NCI-H1694 (cell line): ENCODE measurements at regions not wholly inside any gene's neighbourhood (a gene's known extent, or its start where the extent isn't known, plus 50 kb on each side); places are given as distances from the start of the nearest gene placed in this dataset.

Source experiments
- DNase-seq: peaks from one replicate; lab custom pipeline; 2025; lab: John Stamatoyannopoulos, UW

DNA sequence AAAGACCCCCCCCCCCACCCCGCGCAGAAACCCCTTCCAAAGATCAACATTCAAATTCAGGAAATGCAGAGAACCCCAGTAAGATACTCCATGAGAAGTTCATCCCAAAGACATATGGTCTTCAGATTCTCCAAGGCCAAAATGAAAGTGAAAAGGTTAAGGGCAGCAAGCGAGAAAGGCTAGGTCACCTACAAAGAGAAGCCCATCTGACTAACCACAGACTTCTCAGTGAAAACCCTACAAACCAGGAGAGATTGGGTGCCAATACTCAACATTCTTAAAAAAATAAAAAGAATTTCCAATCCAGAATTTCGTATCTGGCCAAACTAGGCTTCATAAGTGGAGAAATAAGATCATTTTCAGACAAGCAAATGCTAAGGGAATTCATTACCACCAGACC, 175.2 kb downstream of the RND3 start:
- no peak for DNase-seq

DNA sequence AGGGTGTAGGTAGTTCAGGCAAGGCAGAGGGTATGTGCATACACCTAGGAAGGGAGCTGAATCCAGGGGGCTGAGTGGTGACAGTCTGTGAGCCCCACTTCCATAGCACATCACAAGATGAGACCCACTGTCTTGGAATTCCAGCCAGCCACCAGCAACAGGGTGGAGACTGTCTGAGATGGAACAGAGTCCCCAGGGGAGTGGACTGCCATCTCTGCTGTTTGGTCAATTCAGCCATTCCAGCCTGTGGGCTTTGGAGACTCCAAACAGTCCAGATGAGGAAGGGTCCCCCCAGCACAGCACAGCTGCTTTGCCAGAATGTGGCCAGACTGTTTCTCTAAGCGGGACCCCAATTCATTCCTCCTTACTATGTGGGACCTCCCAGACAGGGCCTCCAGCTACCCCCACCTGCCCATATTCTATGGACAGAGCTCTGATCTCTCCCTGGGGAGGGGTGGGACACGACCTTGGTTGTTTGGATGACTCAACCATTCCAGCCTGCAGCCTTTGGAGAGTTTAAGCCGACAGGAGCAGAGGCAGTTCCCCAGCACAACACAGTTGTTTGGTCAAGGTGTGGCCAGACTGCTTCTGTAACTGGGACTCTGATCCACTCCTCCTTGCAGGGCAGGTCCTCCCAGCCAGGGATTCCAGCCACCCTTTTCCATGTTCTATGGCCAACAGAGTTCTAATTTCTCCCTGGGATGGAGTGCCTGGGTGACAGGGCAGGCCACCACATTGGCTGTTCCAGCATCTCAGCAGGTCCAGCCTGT, 178.0 kb downstream of the RND3 start:
- no peak for DNase-seq

DNA sequence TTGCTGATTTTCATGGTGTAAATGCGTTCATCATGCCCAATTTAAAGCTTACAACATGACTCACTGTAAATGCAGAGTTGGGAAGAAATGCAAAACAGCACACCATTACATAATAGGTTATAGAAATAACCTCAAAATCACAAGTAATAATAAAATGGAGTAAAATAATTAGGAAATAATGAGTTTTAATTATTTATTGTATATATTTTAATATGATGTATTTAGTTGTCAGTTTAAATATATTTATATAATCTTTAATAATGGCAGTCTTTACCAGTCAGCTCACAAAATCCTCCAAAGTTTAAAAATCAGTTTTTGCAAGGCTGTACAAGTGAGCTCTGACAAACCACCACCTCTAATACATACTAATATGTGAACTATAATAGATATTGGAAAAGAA, 180.2 kb downstream of the RND3 start:
- DNase-seq = no peak

DNA sequence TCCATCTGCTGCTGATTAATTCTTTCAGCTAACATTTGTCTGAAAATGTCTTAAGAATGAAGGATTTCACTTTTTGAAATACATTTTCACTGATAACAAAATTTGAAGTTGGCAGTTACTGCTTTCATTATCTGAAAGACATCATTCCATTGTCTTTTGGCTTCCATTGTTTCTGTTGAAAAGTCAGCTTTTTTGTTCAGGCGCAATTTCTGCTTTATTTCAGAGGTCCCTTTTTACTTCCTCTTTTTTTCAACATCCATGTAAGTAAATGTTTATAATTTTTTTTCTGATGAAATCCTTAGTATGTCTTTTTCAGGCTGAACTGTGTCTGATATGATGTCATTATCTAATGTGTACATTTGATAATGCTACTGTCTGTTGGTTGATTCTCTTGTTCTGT, 184.2 kb downstream of the RND3 start:
- DNase-seq = no peak

DNA sequence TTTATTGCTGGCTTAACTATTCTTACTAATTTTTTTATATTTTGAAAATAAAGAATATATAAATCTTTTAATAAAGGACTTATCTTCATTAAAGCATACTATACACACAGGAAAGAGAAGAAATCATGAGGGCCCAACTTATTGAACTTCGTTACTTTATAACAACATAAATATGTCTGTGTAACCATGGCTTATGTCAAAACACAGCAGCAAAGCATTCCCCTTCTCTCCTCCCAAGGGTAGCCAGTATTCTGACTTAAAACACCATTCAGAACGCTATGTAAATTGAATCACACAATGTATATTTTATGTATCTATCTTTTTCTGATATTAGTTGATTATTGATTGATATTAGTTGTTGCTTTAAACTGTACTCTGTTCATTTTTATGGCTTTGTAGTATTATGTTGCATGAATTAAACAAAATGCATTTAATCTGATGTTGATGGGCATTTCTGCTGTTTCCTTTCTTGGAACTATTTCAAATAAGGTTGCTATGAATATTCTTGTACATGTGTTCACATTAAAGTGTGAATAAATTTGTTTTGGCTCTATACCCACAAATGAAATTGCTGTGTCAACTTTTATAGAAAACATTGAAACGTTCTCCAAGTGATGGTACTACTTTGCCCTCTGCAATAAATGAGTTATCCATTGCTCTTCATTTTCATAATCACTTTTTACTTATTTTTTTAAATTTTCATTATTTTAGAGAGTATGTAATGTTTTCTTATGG, 188.7 kb downstream of the RND3 start:
- DNase-seq = no peak

DNA sequence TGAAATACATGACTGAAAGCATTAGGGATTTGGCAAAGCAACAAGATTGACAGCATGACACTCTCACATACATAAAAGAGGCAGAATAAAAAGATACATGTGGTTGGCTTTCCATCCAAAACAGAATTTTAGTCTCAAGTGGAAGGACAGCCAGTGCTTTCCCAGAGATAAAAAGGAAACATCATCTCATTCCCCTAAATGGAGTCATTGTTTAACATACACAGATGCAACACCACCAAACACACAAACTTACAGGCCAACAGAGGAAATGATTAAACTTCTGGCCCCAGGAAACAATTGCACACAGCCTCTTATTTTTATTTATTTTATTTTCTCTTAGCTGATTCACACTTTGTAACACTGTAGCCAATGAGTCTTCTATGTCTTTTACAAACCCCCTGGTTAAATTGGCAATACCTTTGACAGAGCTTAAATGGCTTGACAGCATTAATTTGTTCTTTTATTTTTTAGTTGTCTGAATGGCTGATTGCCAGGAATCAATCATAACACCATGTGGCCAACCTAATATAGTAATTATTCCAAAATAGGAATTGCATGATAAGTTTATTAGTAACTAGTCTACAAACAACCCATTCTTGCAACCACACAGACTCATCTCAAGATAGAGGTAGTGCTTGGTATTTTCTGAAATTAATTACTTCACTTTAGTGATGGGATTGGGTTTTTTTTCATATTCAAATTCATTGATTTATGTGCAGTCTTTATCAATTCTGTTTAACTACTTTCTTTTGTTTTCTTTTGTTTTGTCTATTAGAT, 190.5 kb downstream of the RND3 start:
- DNase-seq = no peak

DNA sequence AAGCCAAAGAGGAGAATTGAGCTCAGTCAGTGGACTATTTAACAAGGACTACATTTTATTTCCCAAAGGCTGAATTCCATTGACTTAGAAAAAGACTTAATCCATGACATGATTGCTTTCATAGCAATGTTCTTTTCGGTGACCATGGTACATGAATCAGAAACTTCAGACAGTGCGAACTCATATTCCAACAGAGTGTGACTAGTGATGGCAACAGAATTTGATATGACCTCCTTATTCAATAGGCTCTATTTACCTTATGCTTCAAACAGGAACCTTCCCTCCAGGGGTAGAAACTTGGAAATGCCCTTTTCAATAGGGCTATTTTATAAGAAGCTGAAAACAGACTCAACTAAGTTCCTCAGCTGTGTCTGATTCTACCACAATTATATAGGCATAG, 191.9 kb downstream of the RND3 start:
- DNase-seq = no peak

DNA sequence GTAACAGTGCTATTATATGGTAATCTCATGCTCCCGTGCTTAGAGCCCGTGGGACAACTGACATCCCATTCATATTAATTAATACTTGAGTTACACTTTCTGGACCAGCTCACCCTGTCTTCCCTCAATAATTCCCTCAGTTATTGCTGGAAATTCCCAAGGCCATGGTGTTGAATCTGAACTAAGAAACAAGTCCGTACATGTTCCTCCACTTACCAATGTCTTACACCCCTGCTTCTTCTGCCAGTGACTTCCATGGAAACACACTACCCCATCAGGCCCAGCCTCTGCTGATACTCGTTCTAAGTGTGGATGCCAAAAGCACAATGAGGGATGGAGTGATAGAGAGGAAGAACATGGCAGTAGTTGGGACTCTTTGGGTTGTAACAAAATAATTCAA, 193.7 kb downstream of the RND3 start:
- DNase-seq = no peak

DNA sequence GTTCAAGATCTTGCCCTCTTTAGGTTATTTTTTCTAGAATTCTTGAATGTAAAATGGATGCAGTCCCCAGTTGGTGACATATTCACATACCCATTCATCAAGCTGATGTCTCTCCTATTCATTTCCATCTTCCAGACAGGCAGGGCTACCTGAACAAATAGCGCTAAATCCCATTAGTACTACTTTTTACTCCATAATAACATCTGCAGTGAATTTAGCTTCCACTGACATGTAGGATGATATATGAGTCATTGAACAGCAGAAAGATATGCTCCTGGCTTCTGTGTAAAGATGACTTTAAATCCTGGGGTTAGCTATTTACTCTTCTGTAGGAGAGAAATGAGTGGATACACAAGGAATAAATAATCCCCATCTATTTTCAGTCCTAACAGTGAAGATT, 194.7 kb downstream of the RND3 start:
- no peak for DNase-seq

DNA sequence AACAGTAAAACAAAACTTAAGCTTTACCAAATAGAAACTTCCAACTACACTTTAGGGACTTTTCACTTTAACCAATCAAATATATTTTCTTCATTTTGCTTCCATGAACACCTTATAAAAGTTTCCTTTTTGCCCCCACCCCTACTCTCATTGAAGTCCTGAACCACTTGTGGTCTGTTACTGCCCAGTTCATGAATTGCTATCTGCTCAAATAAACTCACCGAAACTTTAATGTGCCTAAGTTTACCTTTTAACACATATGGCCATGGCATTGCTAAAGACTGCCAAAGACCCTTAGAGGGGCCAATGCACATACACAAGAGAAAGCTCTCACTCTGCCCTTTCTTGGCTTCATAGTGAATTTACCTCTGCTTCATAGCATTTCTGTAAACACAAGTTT, 195.3 kb downstream of the RND3 start:
- DNase-seq = no peak

DNA sequence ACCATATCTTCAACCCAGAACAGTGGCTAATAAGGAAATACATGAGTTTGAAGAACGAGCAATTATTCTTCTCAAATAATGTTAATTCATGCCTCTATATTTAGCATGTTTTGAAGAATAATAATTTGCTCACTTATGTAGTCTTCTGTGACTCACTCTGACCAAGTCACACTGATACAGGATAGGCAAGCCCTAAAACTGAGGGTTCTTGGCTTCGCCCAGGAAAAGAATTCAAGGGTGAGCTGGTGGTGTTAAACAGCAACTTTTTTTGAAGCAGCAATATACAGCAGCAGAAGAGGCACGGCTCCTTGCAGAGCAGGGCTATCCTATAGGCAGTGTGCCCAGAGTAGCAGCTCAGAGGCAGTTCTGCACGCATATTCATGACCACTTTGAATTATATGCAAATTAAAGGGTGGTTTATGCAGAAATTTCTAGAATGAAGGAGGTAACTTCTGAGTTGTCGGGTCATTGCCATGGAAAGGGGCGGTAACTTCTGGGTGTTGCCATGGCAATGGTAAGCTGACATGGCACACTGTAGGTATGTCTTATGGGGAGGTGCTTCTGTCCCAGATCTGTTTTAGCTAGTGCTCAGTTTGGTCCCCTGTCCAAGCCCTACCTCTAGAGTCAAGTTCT, 200.6 kb downstream of the RND3 start:
- no peak for DNase-seq

DNA sequence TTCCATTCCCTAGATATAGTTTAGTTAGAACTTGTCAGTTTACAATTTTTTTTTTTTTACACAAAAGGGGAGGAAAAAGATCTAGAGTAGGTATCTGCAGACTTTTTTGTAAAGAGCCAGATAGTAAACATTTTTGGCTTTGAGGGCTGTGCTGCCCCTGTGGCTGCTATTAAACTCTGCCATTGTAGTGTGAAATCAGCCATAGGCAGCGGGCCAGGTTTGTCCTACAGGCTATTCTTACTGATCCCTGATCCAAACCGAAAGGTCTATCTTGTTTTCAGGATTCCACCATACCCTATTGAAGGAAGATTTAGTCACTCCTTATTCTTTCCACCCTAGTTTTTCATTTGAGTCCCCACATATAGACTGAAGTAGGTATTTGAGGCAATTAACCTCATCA, 203.4 kb downstream of the RND3 start:
- no peak for DNase-seq

DNA sequence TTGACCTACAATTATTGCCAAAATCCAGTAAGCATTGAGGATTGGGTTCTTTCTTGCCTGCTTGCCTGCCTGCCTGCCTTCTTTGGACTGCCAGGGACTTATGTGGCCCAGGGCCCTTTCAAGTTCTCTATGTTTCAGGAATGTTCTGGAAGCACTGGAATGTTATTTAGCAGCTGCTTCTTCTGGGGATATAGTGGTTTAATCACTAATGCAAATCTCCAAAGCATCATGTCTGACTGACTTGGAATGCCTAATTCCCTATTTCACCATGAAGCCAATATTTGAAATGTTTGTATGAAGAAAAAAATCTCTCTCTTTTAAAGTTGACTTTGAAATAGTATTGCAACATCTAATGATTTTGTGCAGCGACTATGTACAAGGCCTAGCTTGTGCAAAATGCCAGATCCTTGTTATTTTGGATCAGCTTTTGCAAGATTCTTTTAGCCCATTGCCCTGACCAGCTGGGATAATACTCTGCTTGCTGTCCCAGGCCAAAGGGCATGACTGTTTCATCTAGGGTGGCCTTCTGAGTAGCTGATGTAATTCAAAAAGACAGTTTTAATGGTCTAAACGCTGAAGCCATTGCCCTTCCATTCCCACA, 204.6 kb downstream of the RND3 start:
- no peak for DNase-seq

DNA sequence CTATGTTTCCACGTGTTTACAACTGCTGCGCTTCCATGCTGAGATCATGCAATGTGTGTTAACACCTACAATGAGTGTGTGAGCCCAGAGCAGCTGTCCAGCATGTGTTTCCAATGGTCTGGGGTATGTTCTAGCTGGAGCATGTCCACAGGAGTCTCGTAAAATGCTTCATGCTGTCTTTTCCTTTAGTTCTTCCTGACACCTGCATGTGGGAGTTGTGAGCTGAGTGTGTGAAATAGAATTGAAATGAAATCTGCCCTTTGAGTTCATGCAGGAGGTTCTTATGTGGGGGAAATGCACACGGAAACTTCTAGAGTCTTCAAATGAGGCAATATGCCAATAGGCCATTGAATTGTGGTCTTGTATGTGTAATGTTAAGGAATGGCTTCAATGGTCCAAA, 205.1 kb downstream of the RND3 start:
- no peak for DNase-seq

DNA sequence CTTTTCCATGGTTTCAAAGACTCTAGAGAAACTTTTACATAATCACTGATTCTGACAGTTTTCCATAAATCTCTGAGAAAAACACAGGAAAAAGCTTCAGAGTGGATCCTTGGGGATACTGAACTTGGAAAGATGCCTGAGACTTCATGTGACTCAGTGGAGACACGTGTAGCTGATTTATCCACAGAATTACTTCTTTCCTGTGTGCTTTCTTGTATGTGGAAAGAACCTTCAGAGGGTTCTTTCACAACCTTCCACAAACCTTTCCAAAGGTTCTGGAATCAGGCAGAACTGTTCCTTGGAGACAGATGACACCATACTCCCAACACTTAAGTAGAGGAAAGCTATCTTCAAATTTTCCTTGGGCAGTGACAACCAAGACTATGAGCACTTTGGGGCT, 207.2 kb downstream of the RND3 start:
- DNase-seq = no peak

DNA sequence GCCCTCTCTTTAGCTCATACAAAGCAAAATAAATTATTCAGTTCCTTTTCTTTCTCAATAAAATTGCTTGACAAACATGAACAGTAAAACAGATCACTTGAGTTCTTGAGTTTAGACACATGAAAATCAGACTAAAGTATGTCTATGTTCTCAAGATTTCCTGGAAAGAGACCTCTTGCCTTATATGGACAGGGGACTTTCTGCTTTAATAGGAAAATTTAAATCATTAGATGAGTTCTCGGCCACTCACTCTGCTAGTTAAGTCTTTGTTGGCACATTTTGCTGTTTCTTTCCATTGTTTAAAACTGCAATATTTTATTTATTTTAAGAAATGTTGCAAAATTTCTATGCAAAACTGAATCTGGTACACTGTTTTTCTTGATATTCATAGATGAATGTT, 207.8 kb downstream of the RND3 start:
- DNase-seq = no peak

DNA sequence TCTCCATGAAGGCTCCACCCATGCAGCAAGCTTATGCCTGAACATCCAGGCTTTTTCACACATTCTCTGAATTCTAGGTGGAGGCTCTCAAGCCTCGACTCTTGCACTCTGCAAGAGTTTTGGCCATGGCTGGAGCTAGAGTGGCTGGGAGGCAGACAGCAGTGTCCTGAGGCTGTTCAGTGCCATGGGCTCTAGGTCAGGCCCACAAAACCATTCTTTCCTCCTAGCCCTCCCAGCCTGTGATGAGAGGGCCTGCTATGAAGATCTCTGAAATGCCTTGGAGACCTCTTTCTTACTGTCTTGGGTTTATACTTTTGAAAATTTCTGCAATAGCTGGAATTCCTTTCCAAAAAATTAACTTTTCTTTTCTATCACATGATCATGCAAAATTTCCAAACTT, 210.7 kb downstream of the RND3 start:
- DNase-seq = no peak

DNA sequence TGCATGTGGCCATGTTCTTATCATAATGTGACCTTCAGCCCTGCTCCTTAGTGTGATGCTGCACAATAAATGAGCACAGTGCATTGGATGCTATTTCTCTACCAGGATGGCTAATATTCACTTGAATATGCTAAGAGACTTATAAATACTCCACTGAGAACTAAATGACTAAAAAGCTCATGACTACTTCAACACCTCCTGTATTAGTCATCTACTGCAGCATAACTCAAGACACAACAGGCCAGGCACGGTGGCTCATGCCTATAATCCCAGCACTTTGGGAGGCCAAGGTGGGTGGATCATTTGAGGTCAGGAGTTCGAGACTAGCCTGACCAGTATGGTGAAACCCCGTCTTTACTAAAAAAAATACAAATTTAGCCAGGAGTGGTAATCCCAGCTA, 213.4 kb downstream of the RND3 start:
- DNase-seq = no peak

DNA sequence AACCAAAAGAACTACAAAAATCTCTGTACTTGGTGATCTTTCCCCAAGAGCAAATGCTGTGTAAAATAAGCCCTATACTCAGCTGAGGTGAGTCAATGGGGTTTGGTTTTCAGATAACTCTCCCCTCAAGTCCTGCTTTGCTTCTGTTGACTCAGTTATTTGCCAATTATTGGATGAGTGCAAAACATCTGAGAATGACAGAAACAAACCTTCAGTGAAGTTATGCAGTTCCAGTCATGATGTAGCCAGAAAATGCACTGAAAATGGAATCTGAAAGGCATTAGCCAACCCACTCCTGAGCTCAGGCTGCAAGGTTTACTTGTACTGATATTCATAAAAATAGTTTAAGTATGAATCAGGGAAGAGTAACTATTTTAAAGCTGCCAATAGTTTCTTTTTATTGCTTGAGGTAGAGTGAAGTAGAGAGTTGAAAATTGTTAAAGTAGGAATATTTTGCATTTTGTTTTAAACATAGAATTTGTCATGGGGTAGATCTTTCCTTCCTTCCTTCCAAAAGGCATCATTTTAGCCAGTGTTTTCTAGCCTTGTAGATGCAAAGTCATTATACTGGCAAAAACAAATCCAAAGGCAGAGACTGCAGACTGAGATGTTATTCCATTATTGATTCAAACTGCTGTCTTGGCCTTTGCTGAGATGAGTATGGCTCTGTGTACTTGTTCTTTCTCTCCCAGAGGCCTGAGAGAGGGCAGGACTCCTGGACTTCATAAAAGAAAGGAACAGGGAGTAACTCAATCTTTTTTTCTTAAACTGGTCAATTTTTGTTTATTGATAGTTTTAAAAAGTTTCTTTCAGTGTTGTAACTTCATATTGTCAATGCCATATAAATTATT, 215.3 kb downstream of the RND3 start:
- no peak for DNase-seq

DNA sequence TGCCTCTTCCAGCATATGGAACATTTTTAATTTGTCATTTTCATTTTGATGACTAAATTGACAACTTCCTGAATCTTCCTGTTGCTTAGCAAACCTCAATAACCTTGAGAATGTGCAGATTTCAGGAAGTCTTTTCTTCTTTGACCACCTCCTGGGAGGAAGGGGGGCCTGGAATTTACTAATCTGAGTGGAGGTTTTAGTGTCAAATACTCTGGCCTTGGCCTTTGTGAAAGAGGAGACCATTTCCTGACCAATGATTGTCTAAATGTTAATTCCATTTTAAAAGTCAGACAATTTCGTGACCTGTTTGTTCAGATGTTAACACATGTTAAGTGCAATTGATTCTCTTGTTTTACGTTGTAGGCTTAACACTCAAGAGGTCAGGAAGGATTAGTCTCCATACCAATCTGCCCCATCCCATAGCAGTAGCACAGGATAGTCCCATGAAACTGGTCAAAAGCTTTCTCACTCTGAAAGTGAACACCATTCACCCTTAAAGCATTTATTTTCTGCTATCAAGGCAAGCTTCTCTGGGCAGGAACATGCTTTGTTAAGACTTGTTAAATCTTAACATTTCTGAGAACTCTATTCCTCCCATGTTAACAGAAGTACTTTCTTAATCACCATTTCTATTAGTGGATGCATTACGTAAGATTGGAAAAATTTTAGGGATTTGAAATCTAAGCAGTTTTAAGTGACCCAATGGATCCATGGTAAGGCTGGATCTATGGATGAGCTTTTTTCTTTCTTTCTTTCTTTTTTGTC, 219.6 kb downstream of the RND3 start:
- no peak for DNase-seq
